ENCODE measurements at regions not wholly inside any gene's neighbourhood (a gene's known extent, or its start where the extent isn't known, plus 50 kb on each side); places are given as distances from the start of the nearest gene placed in this dataset.
"Not testable (repeated sequence)": the region's sequence is repeated elsewhere in the genome, so short reads cannot be mapped to it uniquely, and the experiment has no call there.

GRCh38 chr4:81783558-81783957, 311.9 kb upstream of the RASGEF1B start:
- Histone ChIP-seq H3K4me3 (no peak overlapping the region), H3K36me3 (no peaks in the 10 kb centered on the region), H3K9me3 (no peaks in the 10 kb centered on the region), H3K4me1 (ENCODE audit: control insufficient read depth in 1 of 2, low read depth in 2 of 2) (peaks cover 8 to 15% of the 10 kb centered on the region in 2 donors), H3K27ac (no peak overlapping the region), H3K27me3 (replicated peaks; ENCODE audit: insufficient read depth) (no peaks in the 10 kb centered on the region)
- ATAC-seq (ENCODE audit: insufficient number of reproducible peaks, low FRiP score, low read depth) (no peak), DNase-seq (ENCODE audit: low spot score) (no peak)
- no peak for TF ChIP-seq CTCF (IDR thresholded peaks at IDR 0.05)

GRCh38 chr4:81781799-81782198, 310.1 kb upstream of the RASGEF1B start:
- Histone ChIP-seq H3K27me3 (replicated peaks; ENCODE audit: insufficient read depth) (no peaks in the 10 kb centered on the region), H3K4me3 (no peak overlapping the region), H3K9me3 (no peaks in the 10 kb centered on the region), H3K36me3 (no peaks in the 10 kb centered on the region), H3K4me1 (ENCODE audit: control insufficient read depth in 1 of 2, low read depth in 2 of 2) (peaks cover 8 to 10% of the 10 kb centered on the region in 2 donors), H3K27ac (no peak overlapping the region)
- DNase-seq (ENCODE audit: low spot score) (no peak), ATAC-seq (ENCODE audit: insufficient number of reproducible peaks, low FRiP score, low read depth) (no peak)
- no peak for TF ChIP-seq CTCF (IDR thresholded peaks at IDR 0.05)

- H3K27ac ChIP-seq; H3K4me1 ChIP-seq (ENCODE audit: control insufficient read depth in 1 of 2, low read depth in 2 of 2); DNase-seq (ENCODE audit: low spot score); H3K27me3 ChIP-seq (replicated peaks; ENCODE audit: insufficient read depth); H3K36me3 ChIP-seq; H3K4me3 ChIP-seq; H3K9me3 ChIP-seq; ATAC-seq (ENCODE audit: insufficient number of reproducible peaks, low FRiP score, low read depth): not testable (repeated sequence)
Observed at GRCh38 chr4:81777718-81778117, 306.0 kb upstream of the RASGEF1B start.

- DNase-seq (ENCODE audit: low spot score) (no peak), ATAC-seq (ENCODE audit: insufficient number of reproducible peaks, low FRiP score, low read depth) (no peak)
- H3K27me3 ChIP-seq (replicated peaks; ENCODE audit: insufficient read depth) = no peaks in the 10 kb centered on the region
- TF ChIP-seq CTCF (IDR thresholded peaks at IDR 0.05) = no peak
- H3K4me3 ChIP-seq = no peak overlapping the region
- no peaks in the 10 kb centered on the region for H3K36me3 ChIP-seq
- H3K4me1 ChIP-seq (ENCODE audit: control insufficient read depth in 1 of 2, low read depth in 2 of 2) = no peaks in the 10 kb centered on the region
- no peaks in the 10 kb centered on the region for H3K9me3 ChIP-seq
- H3K27ac ChIP-seq = no peak overlapping the region
Observed at GRCh38 chr4:81776794-81777193, 305.1 kb upstream of the RASGEF1B start.

GRCh38 chr4:81773557-81773956, 301.9 kb upstream of the RASGEF1B start:
- Histone ChIP-seq H3K4me1 (ENCODE audit: control insufficient read depth in 1 of 2, low read depth in 2 of 2) (no peaks in the 10 kb centered on the region), H3K9me3 (no peaks in the 10 kb centered on the region), H3K27ac (no peak overlapping the region), H3K27me3 (replicated peaks; ENCODE audit: insufficient read depth) (no peaks in the 10 kb centered on the region), H3K4me3 (no peak overlapping the region), H3K36me3 (no peaks in the 10 kb centered on the region)
- TF ChIP-seq CTCF (IDR thresholded peaks at IDR 0.05) = no peak
- ATAC-seq (ENCODE audit: insufficient number of reproducible peaks, low FRiP score, low read depth) (no peak), DNase-seq (ENCODE audit: low spot score) (no peak)

GRCh38 chr4:81771721-81772120, 300.0 kb upstream of the RASGEF1B start:
- DNase-seq (ENCODE audit: low spot score) (no peak), ATAC-seq (ENCODE audit: insufficient number of reproducible peaks, low FRiP score, low read depth) (no peak)

More at GRCh38 chr4:81771721-81772120, 300.0 kb upstream of the RASGEF1B start:
- Histone ChIP-seq H3K36me3 (no peaks in the 10 kb centered on the region), H3K4me3 (no peak overlapping the region), H3K27ac (no peak overlapping the region), H3K4me1 (ENCODE audit: control insufficient read depth in 1 of 2, low read depth in 2 of 2) (no peaks in the 10 kb centered on the region), H3K27me3 (replicated peaks; ENCODE audit: insufficient read depth) (no peaks in the 10 kb centered on the region), H3K9me3 (no peaks in the 10 kb centered on the region)
- no peak for TF ChIP-seq CTCF (IDR thresholded peaks at IDR 0.05)

Measured in thoracic aorta (tissue), 2 donors.